RWPE1 (cell line): ENCODE measurements at regions not wholly inside any gene's neighbourhood (a gene's known extent, or its start where the extent isn't known, plus 50 kb on each side); places are given as distances from the start of the nearest gene placed in this dataset.
A peak's percentile ranks its signal among the peaks of the same experiment; 100 is the strongest.

Source experiments
- CTCF ChIA-PET: fragments of 350-600 bp; sonication (Branson Sonifier 250); formaldehyde crosslinking; extraction: SDS; loops from one replicate; lab custom pipeline; 2021; lab: Yijun Ruan, JAX
- POLR2A ChIA-PET: fragments of 400-600 bp; formaldehyde crosslinking; extraction: SDS; loops from one replicate; lab custom pipeline; 2020; ENCODE audit warnings: antibody characterized with exemption; ENCODE audit not compliant: low non-redundant PET; lab: Yijun Ruan, JAX
- DNase-seq: peaks from one replicate; pipeline ENCODE4 v3.0.0; 2012; ENCODE audit warnings: low spot score
- H3K27ac ChIP-seq: fragments of 450-650 bp; 2 replicates; pipeline ENCODE4 v1.5.1; 2017
- CTCF ChIP-seq: fragments of 450-650 bp; conservative IDR thresholded peaks from 2 replicates; pipeline ENCODE4 v1.5.1; 2017; ENCODE audit warnings: low read depth, mild to moderate bottlenecking

DNA sequence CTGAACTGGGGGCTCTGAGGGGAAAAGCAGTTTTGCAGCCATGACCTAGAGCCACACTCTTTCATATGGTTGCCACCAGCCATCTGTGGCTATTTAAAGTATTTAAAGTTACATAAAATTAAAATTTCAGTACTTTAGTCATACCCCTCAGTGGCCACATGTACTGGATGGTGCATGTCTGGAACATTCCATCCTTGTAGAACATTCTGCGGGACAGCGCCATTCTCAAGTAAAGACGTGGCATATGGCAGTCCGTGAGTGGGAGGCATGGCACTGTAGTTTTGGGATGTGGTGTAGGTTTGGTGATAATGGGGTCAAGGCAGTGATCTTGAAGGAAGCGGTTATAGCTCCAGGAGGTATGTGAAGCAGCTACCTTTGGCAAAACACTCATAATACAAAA is 61.4 kb upstream of the NFIL3 start:
- TF ChIP-seq CTCF: no peak
- POLR2A ChIA-PET: no interaction called here
- CTCF ChIA-PET: no interaction called here
- DNase-seq: no peak
- H3K27ac ChIP-seq: no peak overlapping the region

- TF ChIP-seq CTCF: no peak
- no peak for DNase-seq
- ChIA-PET POLR2A (no interaction called here), CTCF (interaction anchor here (0.6 kb wide), 1 partner anchor 71 kb away, joined by 3 read pairs; no protein-coding TSS in a partner anchor)
- H3K27ac ChIP-seq: no peak overlapping the region
Measured at GRCh38 chr9:91483835-91484234, 60.2 kb upstream of the NFIL3 start.

- ChIA-PET POLR2A (no interaction called here), CTCF (no interaction called here)
- no peak for TF ChIP-seq CTCF
- DNase-seq: no peak
- H3K27ac ChIP-seq: no peak overlapping the region
Measured at GRCh38 chr9:91483189-91483691, 59.6 kb upstream of the NFIL3 start.

DNA sequence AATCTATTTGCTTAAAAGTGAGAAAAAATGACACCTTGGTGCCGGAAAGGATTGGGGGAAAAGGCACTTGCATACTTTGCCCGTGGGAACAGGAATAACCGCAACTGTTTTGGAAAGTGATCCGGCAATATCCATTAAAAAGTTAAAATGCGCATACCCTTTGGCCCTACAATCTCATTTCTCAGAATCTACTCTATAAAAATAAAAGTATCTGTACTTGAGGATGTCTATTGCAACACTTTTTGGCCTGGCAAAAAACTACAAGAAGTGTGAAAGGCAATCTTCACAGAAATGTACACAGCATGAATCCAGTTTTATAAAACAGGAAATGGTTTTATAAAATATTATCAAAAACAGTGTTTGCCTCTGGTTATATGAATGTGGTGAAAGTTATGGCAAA is 58.3 kb upstream of the NFIL3 start:
- POLR2A ChIA-PET: no interaction called here

DNA sequence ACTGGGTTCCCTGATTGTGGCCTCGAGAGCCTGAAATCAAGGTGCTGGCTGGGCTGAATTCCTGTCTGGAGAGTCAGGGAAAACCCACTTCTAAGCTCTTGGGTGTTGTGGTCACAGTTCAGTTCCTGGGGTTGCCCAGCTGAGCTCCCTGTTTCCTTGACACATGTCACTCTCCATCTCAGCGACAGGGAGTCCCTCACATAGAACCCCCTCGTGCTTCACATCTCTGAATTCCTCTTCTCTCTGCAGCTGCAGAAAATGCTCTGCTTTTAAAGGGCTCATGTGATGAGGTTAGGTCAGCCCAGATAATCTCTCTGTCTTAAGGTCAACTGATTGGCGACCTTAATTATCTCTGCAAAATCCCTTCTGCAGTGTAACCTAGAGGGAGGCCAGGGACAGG is 53.5 kb upstream of the NFIL3 start:
- POLR2A ChIA-PET: no interaction called here
- TF ChIP-seq CTCF: no peak
- CTCF ChIA-PET: no interaction called here
- H3K27ac ChIP-seq: no peak overlapping the region
- DNase-seq: no peak

More for the DNA sequence above, 58.3 kb upstream of the NFIL3 start:
- DNase-seq: no peak
- H3K27ac ChIP-seq: no peak overlapping the region
- CTCF ChIA-PET: no interaction called here
- no peak for TF ChIP-seq CTCF

GRCh38 chr9:91474656-91475055 is 51.0 kb upstream of the NFIL3 start:
- ChIA-PET CTCF (interaction anchor here (0.7 kb wide), 1 partner anchor 123 kb away, joined by 3 read pairs; no protein-coding TSS in a partner anchor), POLR2A (no interaction called here)
- no peak for TF ChIP-seq CTCF
- peak; percentile 31 for DNase-seq
- no peak overlapping the region for H3K27ac ChIP-seq
